Erythroblast (primary cell): ENCODE measurements at regions not wholly inside any gene's neighbourhood (a gene's known extent, or its start where the extent isn't known, plus 50 kb on each side); places are given as distances from the start of the nearest gene placed in this dataset.

ENCODE experiments used
- GATA1 ChIP-seq: IDR thresholded peaks from 2 replicates; pipeline ENCODE4 v1.6.1; 2011; ENCODE audit warnings: low read depth, mild to moderate bottlenecking, control low read depth, low read length, moderate library complexity
- POLR2A ChIP-seq: IDR thresholded peaks from 2 replicates; pipeline ENCODE4 v1.6.1; 2011; ENCODE audit warnings: mild to moderate bottlenecking, low read length

DNA sequence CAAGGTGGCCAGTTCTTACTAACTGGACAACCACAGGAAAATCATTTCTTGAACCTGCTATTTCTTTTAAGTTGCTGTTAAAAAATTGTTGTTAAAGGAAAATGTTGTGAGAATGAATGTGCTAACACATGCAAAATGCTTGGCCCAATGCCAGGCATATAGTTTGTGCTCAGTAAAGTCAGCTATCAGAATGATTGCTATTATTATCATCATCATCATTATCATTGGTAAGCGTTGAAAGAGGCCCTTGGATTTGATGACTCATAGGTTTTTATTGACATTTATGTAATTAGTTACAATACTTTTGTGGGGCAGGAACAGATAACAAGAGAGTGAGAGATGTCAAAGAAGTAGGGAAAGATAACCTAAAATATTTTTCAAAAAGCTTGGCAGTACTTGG lies 394.2 kb upstream of the ZEB2 start:
- no peak for TF ChIP-seq POLR2A
- no peak for TF ChIP-seq GATA1
